AG04449 (cell line): ENCODE measurements at regions not wholly inside any gene's neighbourhood (a gene's known extent, or its start where the extent isn't known, plus 50 kb on each side); places are given as distances from the start of the nearest gene placed in this dataset.

Experiments used
- CTCF ChIA-PET: fragments of 350-600 bp; formaldehyde crosslinking; extraction: SDS; loops from one replicate; lab custom pipeline; 2021; ENCODE audit warnings: antibody characterized with exemption; lab: Yijun Ruan, JAX
- POLR2A ChIA-PET: fragments of 400-600, 350-600 bp; formaldehyde crosslinking; extraction: SDS; loops from one replicate; lab custom pipeline; 2020; ENCODE audit warnings: antibody characterized with exemption, inconsistent platforms; lab: Yijun Ruan, JAX
- DNase-seq: peaks from one replicate; pipeline ENCODE4 v3.0.0-alpha.2; 2010; ENCODE audit warnings: low read depth, low spot score
- H3K4me3 ChIP-seq: 2 replicates; pipeline ENCODE4 v1.5.1; 2011; ENCODE audit warnings: low read depth, mild to moderate bottlenecking, control low read depth, low read length
- TF ChIP-seq, protein P1 (sequence below): IDR thresholded peaks from one replicate; pipeline ENCODE4 v1.5.1; 2011; ENCODE audit warnings: mild to moderate bottlenecking, moderate library complexity, low read length, control low read depth, inconsistent platforms; ENCODE audit not compliant: insufficient read depth; ENCODE audit errors: missing control alignments

DNA sequence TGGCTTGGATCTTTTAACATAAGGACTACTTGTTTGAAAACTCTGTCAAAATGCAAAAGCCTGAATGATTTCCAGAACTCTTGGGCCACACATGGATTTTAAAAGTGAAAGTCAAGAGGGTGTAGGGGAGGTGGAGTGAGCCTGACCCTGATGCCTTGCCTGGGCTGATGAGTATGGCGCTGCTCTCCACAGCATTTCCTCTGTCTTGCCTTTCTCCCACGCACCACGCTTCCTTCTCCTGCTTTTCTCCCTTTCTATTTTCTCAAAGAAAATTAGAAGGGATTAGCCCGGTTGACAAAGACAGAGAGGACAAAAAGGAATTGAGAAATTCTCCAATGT, 207.0 kb upstream of the CCDC68 start:
- TF ChIP-seq, protein P1, sequence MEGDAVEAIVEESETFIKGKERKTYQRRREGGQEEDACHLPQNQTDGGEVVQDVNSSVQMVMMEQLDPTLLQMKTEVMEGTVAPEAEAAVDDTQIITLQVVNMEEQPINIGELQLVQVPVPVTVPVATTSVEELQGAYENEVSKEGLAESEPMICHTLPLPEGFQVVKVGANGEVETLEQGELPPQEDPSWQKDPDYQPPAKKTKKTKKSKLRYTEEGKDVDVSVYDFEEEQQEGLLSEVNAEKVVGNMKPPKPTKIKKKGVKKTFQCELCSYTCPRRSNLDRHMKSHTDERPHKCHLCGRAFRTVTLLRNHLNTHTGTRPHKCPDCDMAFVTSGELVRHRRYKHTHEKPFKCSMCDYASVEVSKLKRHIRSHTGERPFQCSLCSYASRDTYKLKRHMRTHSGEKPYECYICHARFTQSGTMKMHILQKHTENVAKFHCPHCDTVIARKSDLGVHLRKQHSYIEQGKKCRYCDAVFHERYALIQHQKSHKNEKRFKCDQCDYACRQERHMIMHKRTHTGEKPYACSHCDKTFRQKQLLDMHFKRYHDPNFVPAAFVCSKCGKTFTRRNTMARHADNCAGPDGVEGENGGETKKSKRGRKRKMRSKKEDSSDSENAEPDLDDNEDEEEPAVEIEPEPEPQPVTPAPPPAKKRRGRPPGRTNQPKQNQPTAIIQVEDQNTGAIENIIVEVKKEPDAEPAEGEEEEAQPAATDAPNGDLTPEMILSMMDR, result no peak
- ChIA-PET POLR2A (no interaction called here), CTCF (no interaction called here)
- no peak overlapping the region for H3K4me3 ChIP-seq
- no peak for DNase-seq

DNA sequence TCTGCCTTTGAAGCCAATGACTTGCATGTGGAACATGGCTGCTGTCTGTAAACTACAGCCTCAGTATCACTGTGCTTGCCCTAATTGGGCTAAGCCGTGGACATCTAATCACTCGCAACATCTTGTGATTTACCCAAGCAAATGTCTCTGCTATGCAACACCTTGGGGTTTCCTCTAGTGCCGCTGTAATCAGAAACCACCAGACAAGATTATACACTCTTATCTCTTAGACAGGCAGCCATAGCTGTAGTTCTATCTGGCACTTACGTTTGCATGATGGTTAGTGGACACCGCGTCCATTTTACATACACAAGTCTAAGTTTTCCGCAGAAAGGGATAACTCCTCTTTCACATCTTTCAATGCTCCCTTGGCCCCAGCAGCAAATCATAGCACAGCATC, 204.3 kb upstream of the CCDC68 start:
- POLR2A ChIA-PET, result no interaction called here
- no peak for DNase-seq
- TF ChIP-seq, protein P1, result no peak
- H3K4me3 ChIP-seq, result no peak overlapping the region
- CTCF ChIA-PET, result no interaction called here

DNA sequence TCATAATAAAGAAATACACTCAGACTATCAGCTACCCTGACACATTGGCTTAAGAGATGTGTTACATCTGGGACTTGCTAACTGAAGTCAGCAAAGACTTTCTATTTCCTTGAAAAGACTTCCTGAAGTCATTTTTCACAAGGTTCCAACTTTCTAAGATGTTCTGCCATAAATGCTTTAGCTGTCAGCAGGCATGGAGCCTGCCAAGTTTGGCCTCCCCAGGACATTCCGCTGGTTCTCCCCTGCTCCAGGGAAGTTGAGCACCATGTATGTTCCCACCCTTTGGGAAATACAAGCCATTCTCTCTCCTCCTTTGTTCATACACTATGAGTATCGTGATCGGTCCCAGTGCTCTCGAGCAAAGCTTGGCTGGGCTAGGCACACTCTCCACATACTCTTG, 202.7 kb upstream of the CCDC68 start:
- H3K4me3 ChIP-seq, result no peak overlapping the region
- TF ChIP-seq, protein P1, result no peak
- ChIA-PET POLR2A (no interaction called here), CTCF (no interaction called here)
- no peak for DNase-seq

DNA sequence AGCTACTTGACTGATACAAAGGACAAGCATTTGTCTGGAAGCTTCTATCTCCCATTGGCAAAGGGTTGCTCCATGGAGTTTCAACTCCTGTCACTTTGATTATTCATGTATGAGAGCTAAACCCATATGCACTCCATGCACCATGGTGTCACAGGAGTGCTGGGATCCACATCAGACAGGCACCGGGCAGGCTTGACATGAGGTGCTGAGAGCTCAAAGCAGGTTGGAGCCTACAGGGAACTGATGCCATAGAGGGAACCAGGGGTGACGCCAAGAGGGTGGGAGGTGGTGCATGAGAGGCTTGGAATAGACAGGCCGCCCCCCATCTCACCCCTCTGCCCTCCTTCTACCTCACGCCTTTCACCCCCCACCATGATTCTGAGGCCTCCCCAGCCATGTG, 199.8 kb upstream of the CCDC68 start:
- H3K4me3 ChIP-seq, result no peak overlapping the region
- ChIA-PET CTCF (no interaction called here), POLR2A (no interaction called here)
- TF ChIP-seq, protein P1, result no peak
- DNase-seq, result no peak

DNA sequence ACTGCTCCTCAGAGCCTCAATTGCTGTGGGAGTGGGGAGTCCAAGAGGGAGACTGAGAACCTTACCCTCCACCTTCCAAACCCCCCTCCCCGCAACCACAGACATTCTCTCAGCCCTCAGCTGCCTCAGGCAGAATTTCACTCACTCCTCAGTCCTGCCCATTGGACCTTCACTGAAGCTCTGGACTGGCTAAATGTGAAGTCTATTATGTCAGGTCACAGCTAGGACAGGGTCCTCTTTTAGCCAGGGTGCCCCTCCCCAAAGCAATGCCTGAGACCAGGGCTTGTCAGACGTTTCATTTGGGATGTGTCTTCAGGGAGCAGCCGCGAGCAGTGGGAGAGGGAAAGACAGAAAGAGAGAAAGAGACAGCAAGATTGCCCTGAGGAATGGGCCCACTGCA, 199.3 kb upstream of the CCDC68 start:
- CTCF ChIA-PET, result no interaction called here
- H3K4me3 ChIP-seq, result no peak overlapping the region
- TF ChIP-seq, protein P1, result no peak
- no peak for DNase-seq
- POLR2A ChIA-PET, result no interaction called here

DNA sequence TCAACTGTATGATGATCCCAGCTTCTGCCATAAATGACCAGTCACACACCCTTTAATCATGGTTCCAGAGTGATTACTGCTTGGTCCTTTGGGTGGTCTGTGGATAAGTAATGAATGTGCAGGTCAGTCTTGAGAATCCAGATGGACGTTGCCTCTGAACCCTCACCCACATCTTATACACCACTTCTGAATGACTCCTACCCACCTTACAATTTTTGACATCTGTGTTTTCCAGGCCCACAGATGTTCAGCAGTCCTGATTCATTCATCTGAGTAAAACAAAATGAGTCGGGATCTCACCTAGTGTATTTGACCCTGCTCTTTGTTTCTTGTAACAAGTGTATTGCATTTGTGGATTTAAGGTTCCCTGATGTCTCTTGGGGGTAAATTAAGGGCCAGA, 194.1 kb upstream of the CCDC68 start:
- H3K4me3 ChIP-seq, result no peak overlapping the region
- CTCF ChIA-PET, result interaction anchor here (1.1 kb wide), 1 partner anchor 17 kb away, joined by 3 read pairs; no protein-coding TSS in a partner anchor
- TF ChIP-seq, protein P1, result no peak
- DNase-seq, result no peak
- POLR2A ChIA-PET, result no interaction called here
